GM18867 (cell line): ENCODE measurements at regions not wholly inside any gene's neighbourhood (a gene's known extent, or its start where the extent isn't known, plus 50 kb on each side); places are given as distances from the start of the nearest gene placed in this dataset.

Source experiments
- ATAC-seq: cut with Tn5 transposase; IDR thresholded peaks from one replicate; pipeline ENCODE4 v1.9.1; 2021; ENCODE audit warnings: mild to moderate bottlenecking, moderate library complexity; ENCODE audit not compliant: unreplicated experiment

DNA sequence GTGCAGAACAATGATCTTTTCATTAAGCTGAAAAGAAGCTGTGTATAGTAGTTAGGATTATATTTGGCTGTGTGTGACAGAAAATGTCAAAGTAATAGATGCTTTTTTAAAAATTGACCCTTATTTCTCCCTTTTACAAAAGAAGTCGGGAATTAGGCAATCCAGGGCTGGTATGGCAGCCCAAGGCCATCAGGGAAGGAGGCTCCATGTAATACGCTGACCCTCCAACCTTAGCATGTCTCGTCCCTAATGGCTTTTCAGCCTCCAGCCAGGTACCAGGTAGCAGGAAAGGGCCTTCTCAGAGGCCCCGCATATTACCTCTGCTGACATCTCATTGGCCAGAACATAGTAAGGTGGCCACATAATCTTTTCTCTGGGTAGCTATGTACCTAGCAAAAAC is 79.7 kb downstream of the VCPKMT start:
- ATAC-seq = no peak

DNA sequence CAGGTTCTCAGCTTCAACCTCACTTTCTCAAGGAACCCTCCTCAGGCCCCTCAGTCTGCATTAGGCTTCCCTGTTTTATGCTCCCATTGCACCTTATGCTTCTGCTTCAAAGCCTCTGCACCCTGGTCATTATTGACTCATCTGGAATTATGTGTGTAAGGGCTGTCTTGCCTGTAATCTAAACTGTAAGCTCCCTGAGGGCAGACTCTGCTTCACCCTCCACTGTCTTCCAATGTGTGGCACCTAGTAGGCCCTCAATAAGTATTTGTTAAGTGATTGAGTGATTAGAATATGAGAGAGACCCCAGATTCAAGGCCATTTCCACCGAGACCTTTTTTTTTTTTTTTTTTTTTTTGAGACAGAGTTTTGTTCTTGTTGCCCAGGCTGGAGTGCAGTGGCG is 79.1 kb downstream of the VCPKMT start:
- ATAC-seq = no peak

DNA sequence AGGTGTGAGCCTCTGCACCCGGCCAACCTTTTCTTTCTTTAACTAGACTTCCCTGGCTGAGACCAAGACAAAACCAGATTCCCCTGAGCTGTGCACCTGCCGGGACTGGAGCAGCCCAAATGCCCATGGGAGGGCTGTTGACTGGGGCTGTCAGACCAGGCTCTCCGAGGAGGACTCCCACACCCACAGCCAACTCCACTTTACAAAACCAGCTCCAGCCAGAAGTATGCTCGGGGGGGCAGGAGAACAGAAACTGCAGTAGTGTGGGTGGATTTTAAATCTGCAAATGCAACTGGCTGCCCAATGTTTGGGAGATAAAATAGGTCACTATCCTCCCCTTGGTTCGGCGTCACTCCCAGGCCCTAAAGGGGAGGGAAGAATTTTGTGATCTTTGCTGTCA is 78.5 kb downstream of the VCPKMT start:
- no peak for ATAC-seq

DNA sequence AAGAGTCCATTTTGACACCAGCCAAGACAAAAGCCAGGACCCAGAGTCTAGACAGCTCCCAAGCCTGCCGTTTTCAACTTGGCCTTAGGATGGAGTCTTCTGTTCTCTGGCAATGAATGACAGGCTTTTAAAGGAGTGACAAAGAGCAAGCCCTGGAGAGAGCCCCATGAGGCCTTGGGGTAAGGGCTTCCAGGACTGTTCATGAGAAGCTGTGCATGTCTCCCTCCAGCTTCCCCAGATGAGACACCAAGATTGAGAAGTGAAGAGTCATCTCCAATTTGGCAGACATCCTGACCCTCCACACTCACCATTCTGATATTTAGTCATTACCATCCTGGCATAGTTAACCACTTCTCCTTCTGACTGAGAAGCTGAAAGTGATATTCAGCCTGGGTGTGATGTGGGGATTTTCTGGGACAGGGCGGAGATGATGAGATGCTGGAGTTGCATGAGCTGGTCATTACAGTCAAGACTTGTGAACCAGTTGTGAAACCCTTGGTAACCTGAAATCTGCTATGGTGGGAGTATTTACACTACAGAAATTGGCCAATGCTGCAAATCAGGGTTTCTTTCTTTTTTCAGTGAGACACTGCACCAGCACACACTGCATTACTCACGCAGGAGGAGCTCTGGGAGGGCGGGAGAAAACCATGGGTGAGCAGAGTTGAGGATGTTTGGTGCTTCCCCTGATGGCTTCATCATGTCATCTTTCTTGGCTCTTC is 77.8 kb downstream of the VCPKMT start:
- peak; percentile 84 for ATAC-seq

DNA sequence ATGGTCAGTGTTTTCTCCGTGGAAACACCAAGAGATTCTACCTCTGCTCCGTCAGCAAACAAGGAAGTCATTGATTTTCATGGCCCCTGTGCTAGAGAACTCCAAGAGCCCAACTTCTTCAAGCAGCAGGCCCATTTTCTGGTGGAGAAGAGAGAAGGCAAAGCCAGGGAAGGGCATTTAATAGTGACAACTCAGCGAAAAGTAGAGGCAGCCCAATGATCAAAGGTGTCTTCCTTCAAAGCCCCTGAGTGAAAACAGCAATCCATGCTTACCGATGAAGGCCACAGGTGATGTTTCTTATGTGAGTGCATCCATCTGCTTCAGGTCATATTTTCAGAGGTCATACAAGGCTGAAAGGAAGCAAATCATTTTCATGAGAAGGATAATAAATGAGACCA is 77.3 kb downstream of the VCPKMT start:
- no peak for ATAC-seq

DNA sequence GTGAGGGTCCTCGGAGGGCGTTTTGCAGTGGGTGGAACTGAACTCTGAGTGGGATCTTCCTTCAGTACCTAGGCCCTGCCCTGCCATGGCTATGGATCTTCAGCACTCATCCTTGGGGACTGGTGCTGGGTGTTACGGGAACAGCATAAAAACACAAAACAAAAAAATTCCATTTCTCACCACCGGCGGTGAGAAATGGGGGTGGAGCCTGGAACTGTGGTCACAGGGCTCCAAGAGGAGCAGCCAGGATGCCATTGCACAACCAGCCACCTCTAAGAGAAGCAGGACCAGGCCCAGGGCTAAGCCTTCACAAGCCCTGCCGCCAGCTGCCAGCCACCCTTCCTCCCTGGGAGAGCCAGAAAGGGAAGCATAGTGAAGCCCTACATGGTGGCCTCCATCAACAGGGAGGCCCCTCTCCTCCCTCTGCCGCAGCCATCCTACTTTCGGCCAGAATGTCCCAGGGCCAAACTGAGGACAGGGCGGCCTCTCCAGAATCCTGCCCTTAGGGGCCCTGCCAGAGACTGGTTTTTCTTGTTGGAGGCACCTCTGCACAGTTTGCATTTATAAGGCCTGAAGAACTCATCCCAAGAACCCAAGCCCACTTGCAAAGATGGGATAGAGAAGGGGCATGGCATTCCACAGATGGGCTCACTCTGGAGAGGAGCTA is 76.5 kb downstream of the VCPKMT start:
- no peak for ATAC-seq

DNA sequence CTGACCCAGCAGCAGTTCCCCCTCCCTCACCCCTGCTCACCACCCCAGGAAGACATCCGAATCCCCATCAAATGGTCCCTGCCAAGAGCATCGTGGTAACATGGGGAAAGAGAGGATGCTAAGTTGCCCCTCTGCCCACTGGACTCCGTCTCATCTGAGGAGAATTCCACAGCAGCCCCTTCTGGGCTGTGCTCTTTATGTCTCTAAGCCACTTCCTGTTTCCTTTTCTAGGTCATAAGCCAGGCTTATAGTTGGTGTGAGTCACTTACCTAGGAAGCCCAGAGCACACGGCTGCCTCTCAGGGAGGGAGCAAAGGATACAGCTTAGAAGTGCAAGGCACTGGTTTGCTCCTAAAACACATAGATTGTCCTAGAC is 76.0 kb downstream of the VCPKMT start:
- peak; percentile 25 for ATAC-seq

DNA sequence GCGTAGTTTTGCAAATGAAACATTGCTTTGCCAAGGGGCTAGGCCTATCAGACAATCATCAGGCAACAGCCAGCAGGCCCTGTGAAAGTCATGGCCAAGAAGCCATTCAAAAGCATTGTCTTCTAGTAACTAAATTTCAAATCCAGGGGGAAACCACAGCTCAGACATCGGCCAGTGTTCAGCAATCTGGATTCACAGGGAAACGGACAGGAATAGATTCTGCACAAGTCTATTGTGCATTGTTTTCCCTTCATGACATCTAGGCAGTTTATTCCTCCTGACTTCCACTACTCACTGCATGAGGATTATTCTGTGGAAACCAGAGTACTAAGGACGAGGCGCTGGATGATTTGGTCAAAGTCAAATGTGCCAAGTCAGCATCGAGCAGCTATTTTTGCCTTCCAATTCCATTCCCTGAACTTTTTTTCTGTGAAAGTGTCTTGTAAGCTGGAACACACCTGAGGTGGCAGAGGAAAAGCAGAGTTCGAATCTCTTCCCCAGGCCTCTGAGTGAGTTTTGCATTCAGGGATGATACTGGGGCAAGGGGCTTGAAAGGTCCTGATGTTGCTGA is 75.4 kb downstream of the VCPKMT start:
- no peak for ATAC-seq

DNA sequence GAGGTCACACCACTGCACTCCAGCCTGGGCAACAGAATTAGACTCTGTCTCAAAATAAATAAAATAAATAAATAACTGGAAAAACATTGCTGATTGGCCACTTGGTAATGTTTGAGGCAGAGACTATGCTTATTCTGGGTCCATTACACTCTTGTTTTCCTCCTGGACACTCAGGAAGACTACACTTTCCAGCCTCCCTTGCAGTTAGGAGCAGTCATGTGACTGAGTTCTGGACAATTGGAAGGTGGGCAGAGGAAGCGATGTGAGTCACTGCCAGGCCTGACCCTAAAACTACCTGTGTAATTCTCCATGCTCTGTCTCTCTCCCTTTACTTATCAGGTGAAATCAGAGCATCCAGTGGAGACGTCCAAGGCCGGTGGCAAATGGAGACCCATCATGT is 74.4 kb downstream of the VCPKMT start:
- ATAC-seq = no peak

DNA sequence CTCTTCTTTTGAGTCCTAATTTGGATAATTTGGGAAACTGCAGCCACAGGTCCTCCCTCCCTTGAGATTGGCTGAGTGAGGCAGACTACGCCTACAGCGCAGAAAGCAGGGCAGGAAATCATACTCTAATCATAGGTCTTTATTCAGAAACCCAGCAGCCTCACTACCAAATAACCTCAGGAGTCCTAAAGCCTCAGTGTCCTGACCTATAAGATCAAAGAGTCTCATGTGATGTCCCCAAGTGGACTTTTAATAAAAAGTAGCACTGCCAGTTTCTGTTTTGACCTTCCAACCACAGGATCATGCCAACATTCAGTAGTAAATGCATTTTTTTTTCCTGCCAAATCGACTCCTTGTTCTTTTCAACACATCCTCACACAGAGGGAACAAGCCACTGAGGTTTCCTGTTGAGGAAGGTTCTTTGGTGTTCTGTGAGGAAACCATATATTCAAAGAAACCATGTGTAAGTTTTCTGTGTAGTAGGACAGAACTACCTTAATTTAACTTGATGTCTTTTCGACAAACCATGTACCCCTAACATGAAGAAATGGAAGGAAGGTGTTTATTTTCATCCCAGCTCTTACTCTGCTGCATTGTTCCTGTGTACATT is 72.2 kb downstream of the VCPKMT start:
- ATAC-seq = no peak

DNA sequence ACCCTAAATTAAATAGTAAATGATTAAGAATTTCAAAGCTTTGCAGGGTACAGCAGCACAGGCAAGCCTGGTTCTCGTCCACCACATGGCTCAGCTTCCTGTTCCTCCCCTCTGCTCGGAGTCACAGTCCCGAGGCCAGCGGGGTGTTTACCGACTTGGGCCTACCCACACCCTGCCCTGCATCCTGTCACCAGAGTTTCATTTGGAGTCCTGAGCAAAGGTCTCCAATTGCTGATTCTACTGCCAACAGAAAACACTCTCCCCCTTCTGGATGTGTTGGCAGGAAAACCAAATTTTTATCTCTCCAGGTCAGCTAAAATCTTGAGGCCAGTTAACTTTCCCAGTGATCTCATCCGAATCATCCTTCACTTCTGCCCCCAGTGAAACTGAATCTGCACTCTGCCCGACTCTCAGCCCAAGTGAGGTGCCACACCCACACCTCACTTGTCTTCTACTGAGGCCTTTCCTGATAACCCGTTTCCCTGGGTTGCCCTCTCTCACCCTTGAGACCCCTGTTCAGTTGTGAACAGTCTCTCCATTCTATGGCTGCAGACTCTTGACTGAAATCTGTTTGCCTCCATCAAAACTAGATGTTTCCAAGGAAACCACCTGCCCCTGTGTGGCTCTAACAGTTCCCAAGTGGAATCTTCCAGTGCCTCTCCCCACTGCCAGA is 71.2 kb downstream of the VCPKMT start:
- peak; percentile 64 for ATAC-seq

DNA sequence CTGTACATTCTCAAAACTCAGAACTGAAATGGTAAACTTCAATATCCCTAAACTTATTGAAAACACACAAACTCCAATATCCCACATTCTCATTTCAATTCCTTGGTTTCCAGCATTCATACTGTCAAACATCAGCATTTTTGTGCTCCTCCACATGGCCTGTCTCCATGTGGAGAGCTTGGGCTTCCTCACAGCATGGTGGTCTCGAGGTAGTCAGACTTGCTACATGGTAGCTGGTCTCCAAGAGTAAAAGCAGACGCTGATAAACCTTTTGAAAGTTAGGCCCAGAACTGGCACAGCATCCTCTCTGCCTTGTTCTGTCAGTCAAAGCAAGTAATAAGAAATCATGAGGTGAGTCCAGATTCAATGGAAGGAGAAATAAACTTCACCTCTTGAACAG is 70.5 kb downstream of the VCPKMT start:
- ATAC-seq = no peak

DNA sequence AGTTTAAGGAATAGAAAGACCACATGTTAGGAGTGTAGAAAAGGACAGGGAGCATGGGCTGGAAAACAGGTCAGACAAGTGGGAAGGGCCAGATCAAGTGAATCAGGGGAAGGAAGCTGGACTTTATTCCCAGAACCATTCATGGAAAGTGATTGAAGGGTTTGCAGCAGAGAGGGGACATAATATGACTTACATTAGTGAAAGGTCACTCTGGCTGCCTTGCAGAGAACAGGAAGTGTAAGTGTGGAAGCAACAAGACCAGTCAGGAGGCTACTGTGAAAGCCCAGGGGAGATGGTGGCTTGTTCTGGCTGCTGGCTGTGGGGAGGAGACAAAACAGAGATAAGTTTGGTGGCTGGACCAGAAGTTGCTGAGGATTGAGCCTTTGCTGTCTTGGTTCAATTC is 69.1 kb downstream of the VCPKMT start:
- ATAC-seq = peak; percentile 75

DNA sequence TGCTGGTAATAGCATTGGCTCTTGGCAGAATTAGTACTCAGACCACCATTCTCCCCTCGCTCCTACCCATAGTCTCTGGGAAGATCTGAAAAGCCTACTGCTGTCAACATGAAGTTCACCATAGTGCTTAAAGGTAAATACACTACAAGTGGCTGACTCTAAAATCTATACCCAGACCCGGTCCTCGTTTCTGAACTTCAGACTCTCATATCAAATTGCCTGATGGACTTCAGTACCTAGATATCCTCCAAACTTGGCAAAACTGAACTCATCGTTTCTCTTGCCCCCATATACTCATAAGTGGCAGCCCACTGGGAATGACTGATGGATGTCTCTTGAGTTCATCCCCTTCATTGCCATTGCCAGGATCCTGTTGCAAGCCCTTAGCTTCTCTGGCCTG is 67.3 kb downstream of the VCPKMT start:
- ATAC-seq = no peak

DNA sequence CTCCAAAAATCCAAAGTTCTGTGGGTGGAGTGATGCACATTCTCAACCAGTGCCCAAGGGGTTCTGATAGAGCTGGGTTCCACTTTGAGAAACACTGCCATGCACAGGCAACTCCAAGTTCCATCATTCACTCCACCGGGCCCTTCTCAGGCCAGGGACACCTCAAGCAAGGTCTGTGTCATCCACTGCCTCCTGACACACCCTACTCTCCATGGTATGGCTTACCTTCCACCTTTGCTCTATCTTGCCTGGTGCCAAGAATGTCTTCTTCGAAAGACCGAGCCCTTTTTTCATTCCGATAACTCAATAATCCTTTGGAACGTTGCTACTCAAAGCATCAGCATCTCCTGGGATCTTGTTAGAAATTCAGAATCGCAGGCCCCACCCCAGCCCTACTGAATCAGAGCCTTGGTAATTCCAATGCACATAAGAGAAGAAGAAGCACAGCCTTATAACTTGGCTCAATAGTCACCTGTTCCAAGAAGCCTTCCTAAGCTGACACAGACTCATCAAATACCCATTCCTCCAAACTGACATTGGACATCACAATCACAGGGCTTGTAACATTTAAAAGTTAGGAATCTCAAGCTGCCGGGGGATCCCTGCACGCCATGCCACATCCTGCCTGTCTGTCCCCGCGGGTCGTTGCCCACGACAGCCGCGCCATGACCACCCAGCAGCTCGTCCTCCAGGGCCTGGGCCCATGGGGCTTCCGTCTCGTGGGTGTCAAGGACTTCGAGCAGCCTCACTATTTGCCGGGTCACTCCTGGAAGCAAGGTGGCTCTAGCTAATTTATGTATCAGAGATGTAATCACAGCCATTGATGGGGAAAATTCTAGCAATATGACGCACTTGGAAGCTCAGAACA is 66.4 kb downstream of the VCPKMT start:
- no peak for ATAC-seq

DNA sequence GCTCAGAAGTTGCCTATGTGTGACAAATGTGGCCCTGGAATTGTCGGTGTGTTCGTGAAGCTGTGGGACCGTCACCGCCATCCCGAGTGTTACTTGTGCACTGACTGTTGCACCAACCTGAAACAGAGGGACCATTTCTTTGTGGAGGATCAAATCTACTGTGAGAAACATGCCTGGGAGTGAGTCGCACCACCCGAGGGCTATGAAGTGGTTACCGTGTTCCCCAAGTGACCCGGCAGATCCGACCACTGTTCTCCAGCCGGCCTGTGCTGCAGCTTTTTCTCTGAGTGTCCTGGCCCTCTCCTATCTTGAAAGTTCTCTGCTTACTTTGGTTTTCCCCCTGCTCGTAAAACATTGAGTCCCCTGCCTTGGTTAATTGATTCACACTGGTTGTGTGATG is 65.3 kb downstream of the VCPKMT start:
- ATAC-seq = no peak

DNA sequence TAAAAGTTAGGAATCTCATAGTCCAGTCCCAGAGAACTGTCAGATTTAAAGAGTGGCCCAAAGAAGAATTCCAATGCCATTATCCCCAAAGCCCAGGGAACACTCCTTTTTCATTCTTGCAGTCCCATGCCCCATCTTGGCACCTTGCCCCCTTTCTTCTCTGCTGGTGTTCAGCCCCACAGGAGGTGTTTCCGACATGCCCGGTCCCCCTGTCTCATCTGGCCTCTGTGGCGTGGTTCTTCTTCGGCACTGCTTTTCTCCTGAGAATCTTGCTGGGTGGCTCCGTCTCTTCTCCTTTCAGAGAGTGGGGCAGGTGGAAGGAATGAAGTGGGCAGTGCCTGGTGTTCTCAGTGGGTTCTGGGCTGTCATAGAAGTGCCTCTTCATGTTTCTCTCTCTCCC is 64.7 kb downstream of the VCPKMT start:
- no peak for ATAC-seq

DNA sequence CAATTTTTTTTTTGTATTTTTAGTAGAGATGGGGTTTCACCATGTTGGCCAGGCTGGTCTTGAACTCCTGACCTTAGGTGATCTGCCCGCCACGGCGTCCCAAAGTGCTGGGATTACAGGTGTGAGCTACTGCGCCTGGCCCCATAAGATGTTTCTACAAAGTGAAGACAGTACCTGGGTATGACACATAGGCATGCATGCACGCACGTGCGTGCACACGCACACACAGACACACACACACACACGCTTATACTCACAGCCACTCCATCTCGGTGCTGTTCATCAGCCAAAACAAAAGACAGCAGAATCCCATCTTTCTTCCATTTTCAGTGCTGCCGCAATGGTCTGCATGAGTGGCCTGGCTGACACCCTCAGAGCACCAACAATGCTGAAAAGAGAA is 63.9 kb downstream of the VCPKMT start:
- no peak for ATAC-seq

DNA sequence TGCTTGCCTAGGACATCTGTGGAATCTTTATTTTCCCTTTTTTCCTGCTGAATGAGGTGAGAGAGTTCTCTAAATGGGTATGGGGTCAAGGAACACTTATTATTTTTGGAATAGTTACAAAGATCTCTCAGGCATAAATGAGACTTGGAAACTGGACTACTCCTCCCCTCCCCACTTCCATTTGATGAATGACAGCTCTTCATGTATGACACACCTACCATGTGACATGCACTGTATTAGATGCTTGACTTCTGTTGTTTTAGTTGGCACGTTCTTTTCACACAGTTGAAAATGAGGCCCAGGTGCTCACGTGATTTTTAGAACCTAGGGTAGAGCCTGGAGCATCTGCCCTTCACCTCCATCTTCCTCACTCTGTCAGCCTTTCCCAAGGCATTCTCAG is 62.4 kb downstream of the VCPKMT start:
- ATAC-seq = no peak

DNA sequence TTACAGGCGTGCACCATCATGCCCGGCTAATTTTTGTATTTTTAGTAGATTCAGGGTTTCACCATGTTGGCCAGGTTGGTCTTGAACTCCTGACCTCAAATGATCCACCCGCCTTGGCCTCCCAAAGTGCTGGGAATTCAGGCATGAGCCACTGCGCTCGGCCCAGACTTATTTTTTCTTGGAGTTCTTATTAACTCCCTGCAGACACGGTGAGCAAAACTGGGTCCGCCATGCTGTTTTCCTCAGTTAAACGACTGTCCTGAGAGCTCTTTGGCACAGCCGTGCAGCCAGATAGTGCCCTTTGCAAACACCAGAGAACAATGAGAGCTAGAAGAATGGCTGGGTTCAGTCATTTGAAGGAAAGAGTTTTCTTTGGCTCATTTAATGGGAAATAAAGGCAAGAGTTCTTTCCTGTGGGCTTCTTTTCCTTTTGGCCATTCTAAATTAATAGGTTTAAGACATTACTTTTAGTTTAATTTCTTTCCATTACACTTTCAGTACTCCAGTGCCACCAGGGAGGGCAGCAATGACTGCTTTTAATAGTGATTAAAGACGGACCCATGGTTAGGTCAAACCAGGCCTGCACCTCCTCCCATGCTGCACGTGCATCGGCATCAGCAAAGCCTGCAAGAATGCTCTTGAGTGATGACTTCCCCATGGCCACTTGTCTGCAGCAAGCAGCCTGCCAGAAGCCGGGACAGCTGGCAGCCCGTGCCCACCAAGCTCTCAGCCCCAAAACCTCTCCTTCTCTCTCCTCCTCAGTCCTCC is 60.7 kb downstream of the VCPKMT start:
- no peak for ATAC-seq
